ENCODE measurements at regions not wholly inside any gene's neighbourhood (a gene's known extent, or its start where the extent isn't known, plus 50 kb on each side); places are given as distances from the start of the nearest gene placed in this dataset.
"Not testable (repeated sequence)": the region's sequence is repeated elsewhere in the genome, so short reads cannot be mapped to it uniquely, and the experiment has no call there.

GRCh38 chr2:82224301-82224940 is 1919.9 kb upstream of the LRRTM1 start (continued):
- no peak for TF ChIP-seq HMGXB4 (CRISPR knock-in tag; IDR thresholded peaks at IDR 0.05; ENCODE audit: borderline replicate concordance)

GRCh38 chr2:82215212-82215611 is 1910.7 kb upstream of the LRRTM1 start:
- H3K4me1 ChIP-seq = no peaks in the 10 kb centered on the region
- ATAC-seq (no peak), FAIRE-seq (no peak), DNase-seq (ENCODE audit: low read depth in 1 of 2, low spot score in 1 of 2) (no peak)
- H3K4me2 ChIP-seq = no peak overlapping the region
- TF ChIP-seq RARB (CRISPR knock-in tag; IDR thresholded peaks at IDR 0.05) (no peak), HOXA7 (CRISPR knock-in tag; IDR thresholded peaks at IDR 0.05) (no peak), JUN (IDR thresholded peaks at IDR 0.05) (no peak), NFE2L2 (conservative IDR thresholded peaks at IDR 0.05; ENCODE audit: low read length) (no peak), KDM1A (IDR thresholded peaks at IDR 0.05; ENCODE audit: low read depth) (no peak), POLR2AphosphoS2 (conservative IDR thresholded peaks at IDR 0.05; ENCODE audit: low read length) (no peak), ZNF302 (CRISPR knock-in tag; IDR thresholded peaks at IDR 0.05) (no peak), ZC3H11A (IDR thresholded peaks at IDR 0.05) (no peak)
- TF ChIP-seq, protein P1, sequence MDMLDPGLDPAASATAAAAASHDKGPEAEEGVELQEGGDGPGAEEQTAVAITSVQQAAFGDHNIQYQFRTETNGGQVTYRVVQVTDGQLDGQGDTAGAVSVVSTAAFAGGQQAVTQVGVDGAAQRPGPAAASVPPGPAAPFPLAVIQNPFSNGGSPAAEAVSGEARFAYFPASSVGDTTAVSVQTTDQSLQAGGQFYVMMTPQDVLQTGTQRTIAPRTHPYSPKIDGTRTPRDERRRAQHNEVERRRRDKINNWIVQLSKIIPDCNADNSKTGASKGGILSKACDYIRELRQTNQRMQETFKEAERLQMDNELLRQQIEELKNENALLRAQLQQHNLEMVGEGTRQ (IDR thresholded peaks at IDR 0.05) = no peak
- no peak overlapping the region for H3K4me3 ChIP-seq
- WGBS (ENCODE audit: missing lambda C conversion rate) = 1% methylated on average over 4 of the region's 4 CpGs
- POLR2A ChIA-PET = no interaction called here
- no peak overlapping the region for H3K27ac ChIP-seq
- CTCF ChIA-PET = no interaction called here
- peaks cover 13% of the 10 kb centered on the region for H3K9me3 ChIP-seq

DNA sequence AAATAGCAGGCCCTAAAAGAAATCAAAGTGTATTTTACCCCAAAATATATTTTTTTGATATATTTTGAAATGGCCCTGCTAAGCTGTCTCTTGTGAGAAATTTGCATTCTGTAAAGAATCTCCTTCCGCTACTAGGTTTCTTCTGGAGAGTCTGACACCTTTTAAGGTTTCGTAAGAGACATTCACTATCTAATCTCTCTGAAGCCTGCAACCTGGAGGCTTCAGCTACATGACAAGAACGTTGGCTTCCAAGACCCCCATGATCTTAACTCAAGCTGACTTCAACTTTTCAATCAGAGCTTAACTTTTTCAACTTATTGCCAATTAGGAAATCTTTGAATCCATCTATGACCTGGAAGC is 1894.9 kb upstream of the LRRTM1 start:
- ChIA-PET POLR2A (no interaction called here), CTCF (interaction anchor here (1.1 kb wide), 1 partner anchor 11 kb away, joined by 3 read pairs; no protein-coding TSS in a partner anchor)
- ATAC-seq (no peak), DNase-seq (ENCODE audit: low read depth in 1 of 2, low spot score in 1 of 2) (no peak), FAIRE-seq (no peak)
- 19% methylated on average over 3 of the region's 3 CpGs for WGBS (ENCODE audit: missing lambda C conversion rate)
- no peak for TF ChIP-seq HOXA7 (CRISPR knock-in tag; IDR thresholded peaks at IDR 0.05)
- Histone ChIP-seq H3K4me1 (no peaks in the 10 kb centered on the region), H3K4me3 (no peak overlapping the region), H3K4me2 (no peak overlapping the region), H3K27ac (no peak overlapping the region), H3K9me3 (peaks cover 28% of the 10 kb centered on the region; the same call in 2 of the 3 replicates)

- CTCF ChIA-PET = no interaction called here
Measured at GRCh38 chr2:82198809-82199492, 1894.4 kb upstream of the LRRTM1 start.

DNA sequence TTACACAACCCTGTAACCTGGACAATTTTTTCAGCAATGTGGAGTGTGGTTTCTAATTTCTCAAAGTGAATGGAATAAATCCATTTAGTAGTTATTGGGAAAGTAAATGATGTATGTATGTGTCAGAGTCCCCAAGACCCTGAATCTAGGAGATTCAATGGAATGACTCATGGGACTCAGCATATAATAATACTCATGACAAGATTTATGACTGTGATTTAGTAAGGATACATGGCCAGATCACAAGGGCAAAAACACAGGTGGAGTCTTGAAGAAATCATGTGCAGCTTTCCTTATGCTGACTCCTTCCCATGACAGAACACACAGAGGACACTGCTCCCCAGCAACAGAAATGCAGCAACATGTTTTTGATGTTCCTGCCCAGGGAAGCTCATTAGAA is 1877.7 kb upstream of the LRRTM1 start:
- POLR2A ChIA-PET = no interaction called here
- no peak for TF ChIP-seq MAX (IDR thresholded peaks at IDR 0.05)
- no peak for TF ChIP-seq FOSL2 (IDR thresholded peaks at IDR 0.05)
- no peak for TF ChIP-seq FOSL2 (CRISPR knock-in tag; IDR thresholded peaks at IDR 0.05)
- no peak for TF ChIP-seq RNF2 (IDR thresholded peaks at IDR 0.05; ENCODE audit: borderline replicate concordance, low read depth)
- no peak for TF ChIP-seq BHLHE40 (IDR thresholded peaks at IDR 0.05; ENCODE audit: low read depth, low read length)
- TF ChIP-seq HOXA7 (CRISPR knock-in tag; IDR thresholded peaks at IDR 0.05) = no peak
- TF ChIP-seq GATA3 (IDR thresholded peaks at IDR 0.05; ENCODE audit: borderline replicate concordance) = no peak
- TF ChIP-seq HEYL (CRISPR knock-in tag; IDR thresholded peaks at IDR 0.05) = no peak
- TF ChIP-seq CEBPB (IDR thresholded peaks at IDR 0.05) = no peak
- TF ChIP-seq ZSCAN20 (CRISPR knock-in tag; IDR thresholded peaks at IDR 0.05) = no peak
- no peak for TF ChIP-seq CBX8 (IDR thresholded peaks at IDR 0.05)
- Histone ChIP-seq H3K4me1 (no peaks in the 10 kb centered on the region), H3K4me3 (no peak overlapping the region), H3K27ac (no peak overlapping the region), H3K4me2 (no peak overlapping the region), H3K9me3 (peaks cover 12% of the 10 kb centered on the region; the same call in 2 of the 3 replicates)
- FAIRE-seq (no peak), ATAC-seq (no peak), DNase-seq (ENCODE audit: low read depth in 1 of 2, low spot score in 1 of 2) (no peak)
- CTCF ChIA-PET = no interaction called here

More at GRCh38 chr2:82198809-82199492, 1894.4 kb upstream of the LRRTM1 start:
- Histone ChIP-seq H3K9me3 (peaks cover 28% of the 10 kb centered on the region; the same call in 2 of the 3 replicates), H3K4me2 (no peak overlapping the region), H3K4me3 (no peak overlapping the region), H3K4me1 (no peaks in the 10 kb centered on the region), H3K27ac (no peak overlapping the region)
- ATAC-seq (no peak), FAIRE-seq (no peak), DNase-seq (ENCODE audit: low read depth in 1 of 2, low spot score in 1 of 2) (no peak)
- TF ChIP-seq ZFP36 (IDR thresholded peaks at IDR 0.05; ENCODE audit: borderline replicate concordance, partially characterized antibody) = no peak
- TF ChIP-seq, protein P2, sequence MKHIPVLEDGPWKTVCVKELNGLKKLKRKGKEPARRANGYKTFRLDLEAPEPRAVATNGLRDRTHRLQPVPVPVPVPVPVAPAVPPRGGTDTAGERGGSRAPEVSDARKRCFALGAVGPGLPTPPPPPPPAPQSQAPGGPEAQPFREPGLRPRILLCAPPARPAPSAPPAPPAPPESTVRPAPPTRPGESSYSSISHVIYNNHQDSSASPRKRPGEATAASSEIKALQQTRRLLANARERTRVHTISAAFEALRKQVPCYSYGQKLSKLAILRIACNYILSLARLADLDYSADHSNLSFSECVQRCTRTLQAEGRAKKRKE (CRISPR knock-in tag; IDR thresholded peaks at IDR 0.05; ENCODE audit: low read depth) = no peak
- no peak for TF ChIP-seq HOXA7 (CRISPR knock-in tag; IDR thresholded peaks at IDR 0.05)
- no peak for TF ChIP-seq TP53 (CRISPR knock-in tag; IDR thresholded peaks at IDR 0.05)
- TF ChIP-seq KDM1A (IDR thresholded peaks at IDR 0.05; ENCODE audit: low read depth) = no peak
- no peak for TF ChIP-seq SREBF2 (IDR thresholded peaks at IDR 0.05)
- POLR2A ChIA-PET = no interaction called here
- 4% methylated on average over 4 of the region's 4 CpGs for WGBS (ENCODE audit: missing lambda C conversion rate)

- H3K4me1 ChIP-seq, POLR2A ChIA-PET: not testable (repeated sequence)
- WGBS (ENCODE audit: missing lambda C conversion rate) = 5% methylated on average over 10 of the region's 10 CpGs
Measured at GRCh38 chr2:82175210-82175609, 1870.7 kb upstream of the LRRTM1 start.

More at GRCh38 chr2:82175210-82175609, 1870.7 kb upstream of the LRRTM1 start:
- not testable (repeated sequence) for DNase-seq (ENCODE audit: low read depth in 1 of 2, low spot score in 1 of 2); H3K9me3 ChIP-seq; H3K4me3 ChIP-seq; H3K27ac ChIP-seq; FAIRE-seq; H3K4me2 ChIP-seq; ATAC-seq
- CTCF ChIA-PET = interaction anchor here (1.0 kb wide), 1 partner anchor 8 kb away, joined by 3 read pairs; no protein-coding TSS in a partner anchor
